GM04503 (cell line): ENCODE measurements at regions not wholly inside any gene's neighbourhood (a gene's known extent, or its start where the extent isn't known, plus 50 kb on each side); places are given as distances from the start of the nearest gene placed in this dataset.
"Not testable (repeated sequence)": the region's sequence is repeated elsewhere in the genome, so short reads cannot be mapped to it uniquely, and the experiment has no call there.

Experiments used
- DNase-seq: peaks from one replicate; pipeline ENCODE4 v3.0.0-alpha.2; 2012; ENCODE audit warnings: low read depth

- no peak for DNase-seq
These were observed 96.7 kb upstream of the RAPGEF2 start for GRCh38 chr4:159006202-159006601.

- DNase-seq = no peak
These were observed 94.2 kb upstream of the RAPGEF2 start for GRCh38 chr4:159008671-159009070.

DNA sequence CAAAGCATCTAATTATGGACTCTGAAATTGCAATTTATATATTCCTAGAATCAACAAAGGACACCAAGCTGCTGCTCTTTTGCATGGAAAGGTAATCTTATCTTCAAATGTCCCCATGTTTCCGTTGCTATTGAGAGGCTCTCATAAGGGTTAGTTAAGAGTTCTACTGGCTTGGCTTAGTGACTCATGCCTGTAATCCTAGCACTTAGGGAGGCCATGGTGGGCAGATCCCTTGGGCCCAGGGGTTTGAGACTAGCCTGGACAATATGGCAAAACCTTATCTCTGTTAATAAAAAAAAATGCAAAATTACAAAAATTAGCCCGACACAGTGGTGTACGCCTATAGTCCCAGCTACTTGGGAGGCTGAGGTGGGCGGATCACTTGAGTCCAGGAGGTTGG lies 93.4 kb upstream of the RAPGEF2 start:
- no peak for DNase-seq

GRCh38 chr4:159010100-159010499 lies 92.8 kb upstream of the RAPGEF2 start:
- DNase-seq = no peak

DNA sequence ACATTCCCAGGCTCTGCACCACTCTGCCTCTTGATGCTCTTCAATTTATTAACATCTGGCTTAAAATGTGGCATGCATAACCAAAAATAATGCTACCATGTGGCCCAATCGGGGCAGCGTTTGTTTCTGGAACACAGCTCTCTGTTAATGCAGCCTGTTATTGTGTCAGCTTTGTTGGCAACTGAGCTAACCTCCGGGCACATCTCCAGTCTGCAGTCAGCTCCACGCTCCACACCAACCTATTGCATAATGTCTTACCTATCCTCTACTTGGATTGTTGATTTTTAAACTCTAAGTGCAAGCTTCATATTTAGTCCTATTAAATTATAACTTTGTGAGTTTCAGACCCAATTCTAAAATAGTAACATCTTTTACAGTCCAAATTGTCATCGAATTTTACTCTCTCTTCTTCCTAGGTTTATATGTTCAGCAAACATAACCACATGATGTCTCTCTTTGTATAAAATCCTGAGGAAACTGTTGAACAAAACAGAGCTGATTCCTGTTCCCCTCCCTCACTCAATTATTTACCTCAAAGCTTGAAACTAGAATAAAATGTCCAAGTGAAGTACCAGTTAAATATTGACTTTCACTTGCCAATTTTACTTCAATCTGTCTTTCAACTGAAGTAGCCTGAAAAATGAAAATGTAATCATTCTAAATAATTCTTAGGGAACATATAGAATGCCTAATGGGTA lies 92.2 kb upstream of the RAPGEF2 start:
- peak; percentile 77 for DNase-seq

DNA sequence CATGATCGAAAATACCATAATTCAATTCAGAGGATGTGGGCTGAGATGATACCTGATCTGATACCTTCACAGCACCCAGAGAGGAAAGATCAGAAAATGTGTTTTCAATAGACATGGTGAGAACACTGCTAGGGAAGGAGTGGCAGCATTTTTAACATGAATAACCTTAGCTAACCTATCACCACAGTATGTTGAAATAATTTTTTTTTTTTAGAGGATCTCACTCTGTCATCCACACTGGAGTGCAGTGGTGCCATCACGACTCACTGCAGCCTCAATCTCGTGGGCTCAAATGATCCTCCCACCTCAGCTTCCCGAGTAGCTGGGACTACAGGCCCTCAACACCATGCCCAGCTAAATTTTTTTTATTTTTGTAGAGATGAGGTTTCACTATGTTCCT lies 90.5 kb upstream of the RAPGEF2 start:
- DNase-seq = peak; percentile 45

GRCh38 chr4:159013692-159014091 lies 89.2 kb upstream of the RAPGEF2 start:
- no peak for DNase-seq

DNA sequence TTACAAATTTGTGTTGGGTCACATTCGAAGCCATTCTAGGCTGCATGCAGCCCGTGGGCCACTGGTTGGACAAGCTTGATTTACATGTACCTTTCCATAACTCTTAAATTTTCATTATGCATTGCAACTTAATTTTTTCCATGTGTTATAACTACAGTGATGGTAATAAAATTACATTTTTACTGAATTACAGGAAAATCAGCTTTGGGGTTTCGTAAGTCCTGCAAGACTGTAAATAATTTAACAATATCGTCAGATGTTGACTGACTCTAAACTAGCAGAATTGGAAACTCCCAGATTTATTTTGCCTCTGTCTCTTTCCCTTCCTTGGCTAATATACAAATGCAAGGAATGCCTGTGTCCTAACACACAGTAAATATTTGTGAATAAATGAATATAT lies 88.0 kb upstream of the RAPGEF2 start:
- DNase-seq = peak; percentile 45

GRCh38 chr4:159015841-159016240 lies 87.0 kb upstream of the RAPGEF2 start:
- DNase-seq = no peak

DNA sequence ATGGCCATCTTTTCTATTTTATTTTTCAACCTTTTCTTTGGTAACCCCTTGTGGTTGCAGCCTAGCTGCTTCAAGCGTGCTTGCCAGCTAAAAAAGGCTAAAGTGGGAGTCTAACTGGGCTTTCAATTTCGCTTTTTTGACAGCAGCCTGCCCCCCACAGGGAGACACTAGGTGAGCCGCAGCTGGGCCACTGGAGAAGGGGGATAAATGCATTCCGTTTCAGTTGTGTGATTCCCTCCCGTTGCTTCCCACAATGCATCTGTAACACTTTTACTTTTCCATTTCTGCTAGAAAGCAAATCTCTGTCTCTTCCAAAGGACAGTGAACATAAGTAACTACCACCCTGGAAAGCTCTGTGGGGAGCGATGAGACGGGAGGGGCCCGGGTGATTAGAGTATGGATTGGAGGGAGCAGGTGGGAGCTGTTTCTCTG lies 86.3 kb upstream of the RAPGEF2 start:
- DNase-seq = no peak

GRCh38 chr4:159017323-159018026 lies 85.4 kb upstream of the RAPGEF2 start:
- no peak for DNase-seq

DNA sequence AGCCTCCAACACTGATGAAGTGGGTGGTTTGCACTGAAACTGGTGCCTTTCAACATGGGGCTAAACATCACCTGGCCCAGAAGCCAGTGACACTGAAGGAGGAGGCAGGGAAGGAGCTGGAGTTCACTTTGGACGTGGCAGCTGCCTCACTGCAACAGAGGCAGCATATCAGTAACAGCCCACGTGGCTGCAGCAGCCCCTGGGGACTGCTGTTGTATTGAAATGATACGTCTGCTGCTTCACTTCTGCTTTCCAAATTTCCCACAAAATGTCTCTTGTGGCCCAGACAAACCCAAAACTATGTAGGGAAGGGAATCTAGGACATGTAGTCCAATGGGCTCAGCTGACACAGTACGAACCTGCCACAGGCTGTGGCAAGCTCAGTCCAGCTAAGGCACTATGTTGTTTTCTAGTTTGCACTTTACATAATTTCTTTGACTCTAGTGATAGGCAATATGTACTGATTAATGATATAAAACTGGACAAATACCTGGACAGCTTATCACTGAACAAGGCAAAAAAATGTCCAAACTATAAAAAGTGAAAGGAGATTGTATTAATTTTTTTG lies 84.7 kb upstream of the RAPGEF2 start:
- no peak for DNase-seq

- no peak for DNase-seq
These were observed 83.5 kb upstream of the RAPGEF2 start for GRCh38 chr4:159019356-159019755.

GRCh38 chr4:159021597-159022385 lies 81.1 kb upstream of the RAPGEF2 start:
- no peak for DNase-seq

- DNase-seq = no peak
These were observed 79.1 kb upstream of the RAPGEF2 start for GRCh38 chr4:159023741-159024140.

GRCh38 chr4:159024266-159024665 lies 78.6 kb upstream of the RAPGEF2 start:
- no peak for DNase-seq

DNA sequence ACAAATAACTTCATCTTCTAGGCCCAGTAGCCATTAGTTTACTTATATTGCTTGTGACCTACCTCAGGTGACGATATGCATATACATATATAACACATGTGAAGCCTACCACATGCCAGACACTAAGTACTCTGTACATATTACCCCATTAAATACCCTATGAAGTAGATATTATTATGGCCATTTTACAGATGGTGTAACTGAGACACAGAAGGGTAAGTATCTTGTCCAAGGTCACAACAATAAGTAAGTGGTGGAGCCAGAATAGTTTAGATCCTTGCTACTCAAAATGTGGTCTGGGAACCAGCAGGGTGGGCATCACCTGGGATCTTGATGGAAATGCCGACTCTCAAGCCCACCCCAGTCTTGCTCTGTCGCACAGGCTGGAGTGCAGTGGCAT lies 78.1 kb upstream of the RAPGEF2 start:
- DNase-seq = no peak

- DNase-seq = no peak
These were observed 76.5 kb upstream of the RAPGEF2 start for GRCh38 chr4:159026329-159026728.

- no peak for DNase-seq
These were observed 75.3 kb upstream of the RAPGEF2 start for GRCh38 chr4:159027535-159027934.

GRCh38 chr4:159029481-159029880 lies 73.4 kb upstream of the RAPGEF2 start:
- no peak for DNase-seq

DNA sequence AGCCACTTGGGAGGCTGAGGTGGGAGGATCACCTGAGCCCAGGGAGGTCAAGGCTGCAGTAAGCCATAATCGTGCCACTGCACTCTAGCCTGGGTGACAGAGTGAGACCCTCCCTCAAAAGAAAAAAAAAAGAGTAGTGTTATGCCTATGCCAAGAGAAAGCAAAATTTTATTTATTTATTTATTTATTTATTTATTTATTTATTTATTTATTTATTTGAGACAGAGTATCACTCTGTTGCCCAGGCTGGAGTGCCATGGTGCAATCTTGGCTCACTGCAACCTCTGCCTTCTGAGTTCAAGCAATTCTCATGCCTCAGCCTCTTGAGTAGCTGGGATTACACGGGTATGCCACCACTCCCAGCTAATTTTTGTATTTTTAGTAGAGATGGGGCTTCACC lies 72.6 kb upstream of the RAPGEF2 start:
- not testable (repeated sequence) for DNase-seq

GRCh38 chr4:159035570-159035969 lies 67.3 kb upstream of the RAPGEF2 start:
- no peak for DNase-seq

GRCh38 chr4:159038536-159038935 lies 64.3 kb upstream of the RAPGEF2 start:
- no peak for DNase-seq
